22Rv1 (cell line): ENCODE measurements at regions not wholly inside any gene's neighbourhood (a gene's known extent, or its start where the extent isn't known, plus 50 kb on each side); places are given as distances from the start of the nearest gene placed in this dataset.

Experiments
- CTCF ChIP-seq: fragments of 450-650 bp; IDR thresholded peaks from 2 replicates; pipeline ENCODE4 v1.5.1; 2017; ENCODE audit warnings: mild to moderate bottlenecking
- ZFX ChIP-seq: fragments of 450-650 bp; IDR thresholded peaks from 2 replicates; pipeline ENCODE4 v1.6.1; 2017; ENCODE audit warnings: antibody characterized with exemption, borderline replicate concordance

GRCh38 chr12:46107591-46107990 is 117.2 kb upstream of the SCAF11 start:
- no peak for TF ChIP-seq CTCF
- no peak for TF ChIP-seq ZFX
